GM18868 (cell line): ENCODE measurements at regions not wholly inside any gene's neighbourhood (a gene's known extent, or its start where the extent isn't known, plus 50 kb on each side); places are given as distances from the start of the nearest gene placed in this dataset.
A peak's percentile ranks its signal among the peaks of the same experiment; 100 is the strongest.
"Not testable (repeated sequence)": the region's sequence is repeated elsewhere in the genome, so short reads cannot be mapped to it uniquely, and the experiment has no call there.

Experiments used
- ATAC-seq: cut with Tn5 transposase; IDR thresholded peaks from one replicate; pipeline ENCODE4 v1.9.1; 2021; ENCODE audit warnings: mild to moderate bottlenecking, moderate library complexity; ENCODE audit not compliant: unreplicated experiment

- no peak for ATAC-seq
These were observed 99.6 kb upstream of the RGS1 start for GRCh38 chr1:192475970-192476369.

DNA sequence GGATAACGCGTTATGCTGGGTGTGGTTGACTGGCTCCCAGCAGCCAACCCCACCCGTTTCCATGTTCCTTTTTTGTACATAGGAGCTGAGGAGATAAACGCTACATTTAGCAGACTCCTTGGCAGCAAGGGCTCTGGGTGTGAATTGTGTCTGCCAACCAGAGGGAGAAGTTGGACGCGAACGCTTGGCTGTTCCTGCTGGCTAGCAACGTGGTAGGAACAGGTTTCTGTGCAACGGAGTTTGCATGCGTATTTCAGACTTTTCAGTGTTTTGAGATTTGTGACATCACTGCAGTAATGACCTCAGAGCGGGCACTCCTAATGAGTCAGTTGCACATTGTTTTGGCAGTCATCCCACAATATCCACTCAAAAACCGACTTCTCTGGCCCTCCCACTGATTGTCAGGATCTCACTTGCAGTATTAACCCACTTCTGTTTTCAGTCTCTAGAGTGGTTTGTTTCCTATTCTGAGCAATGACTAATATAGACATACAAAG is 98.7 kb upstream of the RGS1 start:
- ATAC-seq: peak; percentile 72

GRCh38 chr1:192477630-192478029 is 97.9 kb upstream of the RGS1 start:
- peak; percentile 67 for ATAC-seq

DNA sequence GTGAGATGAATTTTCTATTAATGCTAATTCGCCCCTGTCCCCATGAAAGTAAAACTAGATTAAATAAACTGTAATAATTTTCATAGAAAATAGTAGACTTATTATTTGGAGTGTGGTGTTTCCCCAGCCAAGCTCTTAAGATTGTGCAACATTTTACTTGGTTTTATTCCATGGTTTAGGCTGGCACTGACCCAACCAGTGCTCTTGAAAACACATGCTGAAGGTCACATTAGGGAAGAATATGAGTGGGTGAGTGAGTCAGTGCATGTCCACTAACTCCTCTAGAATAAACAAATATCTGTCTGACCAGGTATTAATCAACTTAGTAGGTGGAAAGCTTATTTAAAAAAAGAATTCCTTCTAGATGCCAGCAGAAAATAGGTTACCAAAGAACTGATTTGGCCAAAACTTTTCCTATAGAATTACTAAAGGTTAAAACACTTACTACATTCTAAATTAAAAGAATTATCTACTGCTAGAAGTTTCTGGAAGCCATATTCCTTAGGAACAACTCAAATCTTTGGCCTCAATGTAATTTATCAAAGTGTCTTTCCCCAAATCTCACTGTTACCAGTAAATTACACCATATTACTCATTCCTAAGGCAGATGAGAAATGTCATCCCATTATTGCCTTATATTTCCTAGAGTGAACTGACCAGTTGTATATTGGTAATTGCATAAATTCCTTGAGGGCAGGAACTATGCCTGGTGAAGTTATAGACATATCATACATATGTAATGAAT is 89.7 kb upstream of the RGS1 start:
- no peak for ATAC-seq

DNA sequence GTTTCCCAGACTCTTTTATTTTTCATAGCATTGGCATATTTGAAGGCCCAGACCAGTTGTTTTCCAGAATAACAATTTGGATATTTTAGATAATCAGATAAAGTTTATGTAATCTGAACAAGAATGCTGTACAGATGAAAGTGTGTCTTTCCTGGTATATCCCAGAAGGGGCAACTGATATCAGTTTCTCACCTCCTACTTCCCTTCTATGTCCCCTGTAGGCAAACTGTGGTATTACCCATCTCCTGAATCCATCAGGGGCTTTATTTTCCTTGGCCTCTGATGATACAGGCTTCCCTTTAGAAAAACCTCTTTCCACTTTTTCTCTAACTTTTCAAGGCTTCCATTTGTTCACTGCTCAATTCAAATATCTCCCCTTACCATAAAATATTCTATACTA is 87.5 kb upstream of the RGS1 start:
- ATAC-seq: no peak

DNA sequence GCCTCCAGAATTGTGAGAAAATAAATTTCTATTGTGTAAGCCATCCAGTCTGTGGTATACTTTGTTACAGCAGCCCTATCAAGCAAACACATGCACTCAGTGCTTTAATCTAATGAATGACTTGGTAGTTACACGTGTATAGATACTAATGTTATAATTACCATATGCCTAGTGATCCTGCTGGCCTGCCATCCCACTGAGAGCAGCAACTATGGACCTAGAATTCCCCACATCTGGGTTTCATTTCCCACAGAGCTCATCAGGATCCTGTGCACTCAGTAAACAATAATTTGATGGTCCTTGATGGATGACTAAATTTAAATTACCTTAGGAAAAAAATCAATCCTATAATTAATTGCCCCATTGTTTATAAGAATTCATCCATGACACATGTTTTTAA is 86.5 kb upstream of the RGS1 start:
- ATAC-seq: no peak

GRCh38 chr1:192489748-192490147 is 85.8 kb upstream of the RGS1 start:
- ATAC-seq: peak; percentile 97

GRCh38 chr1:192491804-192492554 is 83.6 kb upstream of the RGS1 start:
- no peak for ATAC-seq

GRCh38 chr1:192493584-192493983 is 82.0 kb upstream of the RGS1 start:
- no peak for ATAC-seq

DNA sequence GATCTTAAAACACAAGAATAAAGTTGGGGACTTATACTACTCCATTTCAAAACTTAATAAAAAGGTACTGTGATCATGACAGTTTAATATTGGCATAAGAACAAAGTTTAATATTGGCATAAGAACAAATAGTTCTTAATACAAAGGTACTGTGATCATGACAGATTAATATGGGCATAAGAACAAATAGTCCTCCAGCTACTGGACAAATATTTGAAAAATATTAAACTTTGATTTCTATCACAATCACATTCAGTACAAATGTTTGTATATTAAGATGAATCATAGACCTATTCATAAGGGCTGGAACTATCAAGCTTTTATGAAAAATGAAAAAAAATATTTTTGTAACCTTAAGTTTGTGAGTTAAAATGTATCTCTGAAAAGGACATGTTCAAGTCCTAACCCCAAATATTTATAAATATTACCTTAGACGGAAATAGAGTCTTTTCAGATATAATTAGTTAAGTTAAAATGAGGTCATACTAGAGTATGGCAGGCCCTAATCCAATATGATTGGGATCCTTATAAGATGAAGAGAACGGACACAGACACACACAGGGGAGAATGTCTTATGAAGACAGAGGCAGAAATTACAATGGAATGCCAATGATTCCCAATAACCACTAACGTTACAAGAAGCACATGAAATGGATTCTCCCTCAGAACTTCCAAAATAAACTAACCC is 79.1 kb upstream of the RGS1 start:
- no peak for ATAC-seq

DNA sequence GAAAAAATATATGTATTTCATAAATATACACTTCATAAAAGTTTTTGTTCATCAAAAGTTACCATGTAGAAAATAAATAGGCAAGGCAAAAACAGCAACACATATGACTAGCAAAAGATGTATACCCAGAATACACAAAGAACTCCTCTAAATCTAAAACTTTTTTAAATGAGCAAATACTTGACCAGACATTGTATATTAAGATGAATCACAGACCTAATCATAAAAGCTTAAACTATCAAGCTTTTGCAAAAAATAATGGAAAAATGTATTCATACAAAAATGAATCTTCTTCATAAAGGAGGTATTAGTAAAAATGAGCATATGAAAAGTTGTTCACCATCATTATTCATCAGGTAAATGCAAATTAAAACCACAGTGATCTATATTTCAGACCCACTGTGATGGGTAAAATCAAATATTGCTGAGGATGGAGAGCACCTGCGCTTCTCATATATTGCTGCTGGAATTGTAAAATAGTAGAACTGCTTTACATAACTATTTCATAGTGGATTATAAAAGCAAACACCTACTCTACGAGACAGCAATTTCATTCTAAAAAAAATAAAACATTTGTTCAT is 78.3 kb upstream of the RGS1 start:
- ATAC-seq: no peak

- not testable (repeated sequence) for ATAC-seq
These were observed 77.5 kb upstream of the RGS1 start for GRCh38 chr1:192498092-192498491.

DNA sequence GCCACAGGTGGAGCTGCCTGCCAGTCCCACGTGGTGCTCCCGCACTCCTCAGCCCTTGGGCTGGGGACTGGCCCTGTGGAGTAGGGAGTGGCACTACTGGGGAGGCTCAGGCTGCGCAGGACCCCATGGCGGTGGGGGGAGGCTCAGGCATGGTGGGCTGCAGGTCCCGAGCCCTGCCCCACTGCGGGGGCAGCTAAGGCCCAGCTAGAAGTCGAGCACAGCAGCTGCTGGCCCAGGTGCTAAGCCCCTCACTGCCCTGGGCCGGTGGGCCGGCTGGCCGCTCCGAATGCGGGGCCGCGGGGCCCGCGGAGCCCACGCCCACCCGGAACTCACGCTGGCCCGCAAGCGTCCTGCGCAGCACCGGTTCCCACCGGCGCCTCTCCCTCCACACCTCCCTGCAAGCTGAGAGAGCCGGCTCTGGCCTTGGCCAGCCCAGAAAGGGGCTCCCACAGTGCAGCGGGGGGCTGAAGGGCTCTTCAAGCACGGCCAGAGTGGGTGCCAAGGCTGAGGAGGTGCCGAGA is 76.5 kb upstream of the RGS1 start:
- not testable (repeated sequence) for ATAC-seq

DNA sequence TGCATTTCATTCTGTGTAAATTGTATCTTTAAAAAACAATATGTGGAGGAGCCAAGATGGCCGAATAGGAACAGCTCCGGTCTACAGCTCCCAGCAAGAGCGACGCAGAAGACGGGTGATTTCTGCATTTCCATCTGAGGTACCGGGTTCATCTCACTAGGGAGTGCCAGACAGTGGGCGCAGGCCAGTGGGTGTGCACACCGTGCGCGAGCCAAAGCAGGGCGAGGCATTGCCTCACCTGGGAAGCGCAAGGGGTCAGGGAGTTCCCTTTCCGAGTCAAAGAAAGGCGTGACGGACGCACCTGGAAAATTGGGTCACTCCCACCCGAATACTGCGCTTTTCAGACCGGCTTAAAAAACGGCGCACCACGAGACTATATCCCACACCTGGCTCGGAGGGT is 75.0 kb upstream of the RGS1 start:
- ATAC-seq: not testable (repeated sequence)

- peak; percentile 99 for ATAC-seq
These were observed 68.8 kb upstream of the RGS1 start for GRCh38 chr1:192506741-192507155.

DNA sequence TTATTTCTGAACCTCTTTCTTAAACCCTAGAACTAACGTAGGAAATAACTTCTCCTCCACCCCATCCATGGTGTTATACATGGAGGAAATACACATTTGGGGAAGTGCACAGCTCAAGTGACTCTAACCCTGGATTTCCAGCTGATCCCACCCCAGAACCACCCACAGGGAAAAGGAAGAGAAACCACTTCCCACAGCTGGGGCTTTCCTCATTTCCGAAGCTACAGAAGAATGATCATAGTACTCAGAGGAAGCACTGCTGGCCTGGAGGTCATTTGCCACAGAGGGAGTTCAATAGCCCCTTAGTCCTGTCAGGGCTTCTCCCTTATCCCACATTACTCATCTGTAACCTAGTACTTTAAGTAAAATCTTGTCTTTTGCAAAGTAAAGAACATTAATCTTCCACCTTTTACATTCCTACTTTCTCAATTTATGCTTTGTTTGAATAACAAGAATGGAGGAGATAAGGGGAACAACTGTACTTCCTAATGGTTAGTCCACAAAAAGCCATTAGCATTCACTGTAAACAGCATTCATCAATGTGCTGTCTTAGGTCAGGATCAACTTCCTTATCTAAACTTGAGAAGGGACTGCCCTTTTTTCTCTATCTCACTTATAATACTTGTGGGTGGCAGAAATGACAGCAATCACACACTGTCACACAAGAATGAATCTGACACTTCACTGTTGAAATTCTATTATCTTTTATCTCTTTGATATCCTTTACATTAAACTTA is 63.0 kb upstream of the RGS1 start:
- peak; percentile 45 for ATAC-seq

GRCh38 chr1:192513196-192513595 is 62.4 kb upstream of the RGS1 start:
- no peak for ATAC-seq

GRCh38 chr1:192513697-192514096 is 61.9 kb upstream of the RGS1 start:
- ATAC-seq: no peak

- ATAC-seq: peak; percentile 91
These were observed 58.7 kb upstream of the RGS1 start for GRCh38 chr1:192516776-192517297.

DNA sequence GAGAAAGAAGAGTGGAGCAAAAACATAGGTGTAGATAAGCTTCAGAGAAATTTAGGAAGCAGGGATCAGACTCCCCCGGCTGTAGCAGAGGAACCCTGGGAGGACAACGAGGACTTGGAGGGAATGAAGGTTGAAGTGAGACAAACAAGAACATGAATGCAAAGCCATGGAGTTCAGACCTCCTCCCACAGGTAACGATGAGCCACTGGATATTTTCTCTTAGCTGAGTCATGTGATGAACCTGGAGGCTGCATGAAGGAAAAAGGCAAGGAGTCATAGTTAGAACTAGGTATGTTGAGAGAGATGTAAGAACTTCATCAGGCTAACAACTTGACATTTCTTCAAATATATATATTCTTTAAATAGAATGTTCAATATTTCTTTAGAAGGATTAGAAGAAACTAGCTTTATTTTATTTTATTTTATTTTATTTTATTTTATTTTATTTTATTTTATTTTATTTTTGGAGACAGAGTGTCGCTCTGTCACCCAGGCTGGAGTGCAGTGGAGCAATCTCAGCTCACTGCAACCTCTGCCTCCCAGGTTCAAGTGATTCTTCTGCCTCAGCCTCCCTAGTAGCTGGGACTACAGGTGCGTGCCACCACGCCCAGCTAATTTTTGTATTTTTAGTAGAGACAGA is 57.7 kb upstream of the RGS1 start:
- ATAC-seq: not testable (repeated sequence)
